ENCODE measurements at regions not wholly inside any gene's neighbourhood (a gene's known extent, or its start where the extent isn't known, plus 50 kb on each side); places are given as distances from the start of the nearest gene placed in this dataset.

DNA sequence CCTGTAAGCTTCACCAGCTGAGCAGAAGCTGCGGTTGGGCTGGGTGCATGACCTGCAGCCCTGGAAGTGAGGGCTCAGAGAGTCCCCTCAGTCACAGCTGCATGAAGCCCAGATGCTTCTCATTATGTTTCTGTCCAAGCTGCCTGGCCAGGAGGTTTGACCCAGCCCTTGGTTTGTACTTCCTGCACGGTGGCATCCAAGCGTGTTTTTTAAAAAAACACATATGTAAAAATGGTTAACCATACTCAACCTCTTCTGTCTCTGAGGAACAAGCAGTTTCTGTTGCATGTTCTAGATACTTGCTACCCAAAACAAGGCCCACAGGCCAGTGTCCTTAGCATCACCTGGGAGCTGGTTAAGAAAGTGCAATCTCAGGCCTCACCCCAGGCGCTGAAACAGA lies 76.0 kb upstream of the ATP10A start:
- Histone ChIP-seq H3K27ac (ENCODE audit: low read depth, low read length) (no peak overlapping the region), H3K36me3 (ENCODE audit: insufficient read depth, low read length) (no peaks in the 10 kb centered on the region), H4K20me1 (ENCODE audit: insufficient read depth, low read length) (no peaks in the 10 kb centered on the region), H3K9ac (ENCODE audit: low read length) (no peak overlapping the region), H2AFZ (ENCODE audit: low read depth, low read length) (no peak overlapping the region), H3K79me2 (ENCODE audit: insufficient read depth, low read length) (no peaks in the 10 kb centered on the region), H3K9me3 (ENCODE audit: insufficient read depth, low read depth, low read length) (no peaks in the 10 kb centered on the region), H3K4me2 (ENCODE audit: low read length) (no peak overlapping the region), H3K4me3 (ENCODE audit: insufficient read depth, low read depth, low read length) (no peak overlapping the region), H3K27me3 (ENCODE audit: insufficient read depth, low read length) (no peaks in the 10 kb centered on the region), H3K4me1 (ENCODE audit: insufficient read depth, low read length) (no peaks in the 10 kb centered on the region)
- no peak for FAIRE-seq
- Mint-ChIP-seq H3K36me3 (ENCODE audit: low read depth, unreplicated experiment) (no peaks in the 10 kb centered on the region), H3K4me3 (ENCODE audit: unreplicated experiment) (no peak overlapping the region), H3K27ac (ENCODE audit: unreplicated experiment) (no peak overlapping the region), H3K4me1 (ENCODE audit: low read depth, unreplicated experiment) (peaks cover 1% of the 10 kb centered on the region), H3K9me3 (ENCODE audit: unreplicated experiment) (no peaks in the 10 kb centered on the region), H3K27me3 (ENCODE audit: low read depth, unreplicated experiment) (peaks cover 2% of the 10 kb centered on the region)
- TF ChIP-seq, protein P1, sequence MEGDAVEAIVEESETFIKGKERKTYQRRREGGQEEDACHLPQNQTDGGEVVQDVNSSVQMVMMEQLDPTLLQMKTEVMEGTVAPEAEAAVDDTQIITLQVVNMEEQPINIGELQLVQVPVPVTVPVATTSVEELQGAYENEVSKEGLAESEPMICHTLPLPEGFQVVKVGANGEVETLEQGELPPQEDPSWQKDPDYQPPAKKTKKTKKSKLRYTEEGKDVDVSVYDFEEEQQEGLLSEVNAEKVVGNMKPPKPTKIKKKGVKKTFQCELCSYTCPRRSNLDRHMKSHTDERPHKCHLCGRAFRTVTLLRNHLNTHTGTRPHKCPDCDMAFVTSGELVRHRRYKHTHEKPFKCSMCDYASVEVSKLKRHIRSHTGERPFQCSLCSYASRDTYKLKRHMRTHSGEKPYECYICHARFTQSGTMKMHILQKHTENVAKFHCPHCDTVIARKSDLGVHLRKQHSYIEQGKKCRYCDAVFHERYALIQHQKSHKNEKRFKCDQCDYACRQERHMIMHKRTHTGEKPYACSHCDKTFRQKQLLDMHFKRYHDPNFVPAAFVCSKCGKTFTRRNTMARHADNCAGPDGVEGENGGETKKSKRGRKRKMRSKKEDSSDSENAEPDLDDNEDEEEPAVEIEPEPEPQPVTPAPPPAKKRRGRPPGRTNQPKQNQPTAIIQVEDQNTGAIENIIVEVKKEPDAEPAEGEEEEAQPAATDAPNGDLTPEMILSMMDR (IDR thresholded peaks at IDR 0.05; ENCODE audit: insufficient read depth, low read depth, low read length): no peak
- no peak for TF ChIP-seq EZH2 (IDR thresholded peaks at IDR 0.05; ENCODE audit: insufficient read depth, low read length)
- DNase-seq (ENCODE audit: low read depth): no peak

DNA sequence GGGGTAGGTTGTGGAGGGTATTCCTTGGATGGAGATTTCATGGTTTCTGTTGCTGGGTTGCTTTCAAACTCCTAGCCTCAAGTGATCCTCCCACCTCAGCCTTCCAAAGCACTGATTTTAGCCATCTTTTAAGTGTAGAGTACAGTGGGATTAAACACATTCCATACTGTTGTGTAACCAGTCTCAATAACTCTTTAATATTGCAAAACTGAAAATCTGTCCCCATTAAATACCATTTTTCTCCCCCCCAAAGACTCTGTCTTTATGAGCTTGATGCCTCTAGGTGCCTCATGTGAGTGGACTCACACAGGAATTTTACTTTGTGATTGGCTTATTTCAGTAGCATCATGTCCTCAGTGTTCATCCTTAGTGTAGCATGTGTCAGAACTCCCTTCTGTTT lies 74.7 kb upstream of the ATP10A start:
- no peak for TF ChIP-seq EZH2 (IDR thresholded peaks at IDR 0.05; ENCODE audit: insufficient read depth, low read length)
- TF ChIP-seq, protein P1 (IDR thresholded peaks at IDR 0.05; ENCODE audit: insufficient read depth, low read depth, low read length): no peak
- Mint-ChIP-seq H3K36me3 (ENCODE audit: low read depth, unreplicated experiment) (no peaks in the 10 kb centered on the region), H3K27ac (ENCODE audit: unreplicated experiment) (no peak overlapping the region), H3K4me1 (ENCODE audit: low read depth, unreplicated experiment) (peaks cover 8% of the 10 kb centered on the region), H3K9me3 (ENCODE audit: unreplicated experiment) (no peaks in the 10 kb centered on the region), H3K27me3 (ENCODE audit: low read depth, unreplicated experiment) (no peaks in the 10 kb centered on the region), H3K4me3 (ENCODE audit: unreplicated experiment) (no peak overlapping the region)
- H3K36me3 ChIP-seq (ENCODE audit: insufficient read depth, low read length): no peaks in the 10 kb centered on the region
- no peaks in the 10 kb centered on the region for H4K20me1 ChIP-seq (ENCODE audit: insufficient read depth, low read length)
- H3K79me2 ChIP-seq (ENCODE audit: insufficient read depth, low read length): no peaks in the 10 kb centered on the region
- H3K9me3 ChIP-seq (ENCODE audit: insufficient read depth, low read depth, low read length): no peaks in the 10 kb centered on the region
- H3K4me3 ChIP-seq (ENCODE audit: insufficient read depth, low read depth, low read length): no peak overlapping the region
- H3K27me3 ChIP-seq (ENCODE audit: insufficient read depth, low read length): no peaks in the 10 kb centered on the region
- H3K4me1 ChIP-seq (ENCODE audit: insufficient read depth, low read length): peaks cover 5% of the 10 kb centered on the region
- no peak overlapping the region for H3K9ac ChIP-seq (ENCODE audit: low read length)
- FAIRE-seq (no peak), DNase-seq (ENCODE audit: low read depth) (no peak)
- no peak overlapping the region for H2AFZ ChIP-seq (ENCODE audit: low read depth, low read length)
- no peak overlapping the region for H3K4me2 ChIP-seq (ENCODE audit: low read length)
- H3K27ac ChIP-seq (ENCODE audit: low read depth, low read length): no peak overlapping the region

DNA sequence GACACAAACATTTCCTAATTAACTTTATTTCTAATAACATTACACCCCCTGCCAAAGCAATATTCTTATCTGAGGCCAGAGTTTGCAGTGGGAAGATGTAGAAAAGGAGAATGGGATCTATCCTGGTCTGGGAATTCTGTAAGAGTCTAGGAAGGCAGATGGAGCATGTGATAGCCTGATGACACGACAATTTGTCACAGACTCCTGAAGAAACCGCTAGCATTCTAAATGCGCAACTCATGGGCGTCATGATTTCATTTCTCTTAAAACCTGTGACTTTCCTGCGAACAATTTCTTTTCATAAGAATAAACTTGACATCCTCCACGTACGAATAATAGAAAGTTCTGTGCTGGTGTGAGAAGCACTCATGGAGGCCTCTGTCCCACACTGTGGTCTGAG lies 72.9 kb upstream of the ATP10A start:
- Mint-ChIP-seq H3K4me1 (ENCODE audit: low read depth, unreplicated experiment) (peaks cover 8% of the 10 kb centered on the region), H3K9me3 (ENCODE audit: unreplicated experiment) (no peaks in the 10 kb centered on the region), H3K4me3 (ENCODE audit: unreplicated experiment) (no peak overlapping the region), H3K27ac (ENCODE audit: unreplicated experiment) (no peak overlapping the region), H3K36me3 (ENCODE audit: low read depth, unreplicated experiment) (no peaks in the 10 kb centered on the region), H3K27me3 (ENCODE audit: low read depth, unreplicated experiment) (no peaks in the 10 kb centered on the region)
- no peaks in the 10 kb centered on the region for H3K27me3 ChIP-seq (ENCODE audit: insufficient read depth, low read length)
- H3K9ac ChIP-seq (ENCODE audit: low read length): no peak overlapping the region
- FAIRE-seq (no peak), DNase-seq (ENCODE audit: low read depth) (no peak)
- H3K4me2 ChIP-seq (ENCODE audit: low read length): no peak overlapping the region
- no peak overlapping the region for H3K27ac ChIP-seq (ENCODE audit: low read depth, low read length)
- peaks cover 5% of the 10 kb centered on the region for H3K4me1 ChIP-seq (ENCODE audit: insufficient read depth, low read length)
- H3K79me2 ChIP-seq (ENCODE audit: insufficient read depth, low read length): no peaks in the 10 kb centered on the region
- H3K36me3 ChIP-seq (ENCODE audit: insufficient read depth, low read length): no peaks in the 10 kb centered on the region
- H4K20me1 ChIP-seq (ENCODE audit: insufficient read depth, low read length): no peaks in the 10 kb centered on the region
- no peaks in the 10 kb centered on the region for H3K9me3 ChIP-seq (ENCODE audit: insufficient read depth, low read depth, low read length)
- no peak overlapping the region for H2AFZ ChIP-seq (ENCODE audit: low read depth, low read length)
- TF ChIP-seq, protein P1 (IDR thresholded peaks at IDR 0.05; ENCODE audit: insufficient read depth, low read depth, low read length): no peak
- TF ChIP-seq EZH2 (IDR thresholded peaks at IDR 0.05; ENCODE audit: insufficient read depth, low read length): no peak
- no peak overlapping the region for H3K4me3 ChIP-seq (ENCODE audit: insufficient read depth, low read depth, low read length)

Measured in astrocyte (in vitro differentiated cells and primary cell).